WTC11 (cell line): ENCODE measurements at regions not wholly inside any gene's neighbourhood (a gene's known extent, or its start where the extent isn't known, plus 50 kb on each side); places are given as distances from the start of the nearest gene placed in this dataset.

Source experiments
- ATAC-seq: fragments of 200-7000 bp; cut with Tn5 transposase; 2 replicates; pipeline ENCODE4 v1.10.0; 2021; ENCODE audit warnings: mild to moderate bottlenecking, moderate library complexity
- CTCF ChIA-PET: fragments of 300-600 bp; sonication (Branson Sonifier 250); formaldehyde crosslinking; loops from one replicate; lab custom pipeline; 2021; ENCODE audit warnings: antibody characterized with exemption; lab: Charles Lee
- POLR2A ChIA-PET: fragments of 350-600 bp; sonication (Branson Sonifier 250); formaldehyde crosslinking; loops from one replicate; lab custom pipeline; 2021; ENCODE audit warnings: antibody characterized with exemption; lab: Charles Lee
- DNase-seq: peaks from one replicate; pipeline ENCODE4 v3.0.0; 2021; ENCODE audit warnings: low spot score
- H3K27ac Mint-ChIP-seq: 2 replicates; pipeline ENCODE4 v1.8.0; 2021; ENCODE audit warnings: mixed read lengths
- H3K27me3 Mint-ChIP-seq: 2 replicates; pipeline ENCODE4 v1.8.0; 2021; ENCODE audit warnings: low read depth, mild to moderate bottlenecking, moderate library complexity, mixed read lengths
- H3K36me3 Mint-ChIP-seq: 2 replicates; pipeline ENCODE4 v1.8.0; 2021; ENCODE audit warnings: mixed read lengths
- H3K4me1 Mint-ChIP-seq: 2 replicates; pipeline ENCODE4 v1.8.0; 2022; ENCODE audit warnings: mixed read lengths
- H3K4me3 Mint-ChIP-seq: 2 replicates; pipeline ENCODE4 v1.8.0; 2021; ENCODE audit warnings: mild to moderate bottlenecking, moderate library complexity, mixed read lengths
- H3K9me3 Mint-ChIP-seq: 2 replicates; pipeline ENCODE4 v1.8.0; 2021; ENCODE audit warnings: mixed read lengths
- ARID4B ChIP-seq: sonication (generic); formaldehyde crosslinking; IDR thresholded peaks from 2 replicates; pipeline ENCODE4 v1.8.0; 2023; ENCODE audit warnings: missing genetic modification reagents, mild to moderate bottlenecking, borderline replicate concordance
- ATF2 ChIP-seq: sonication (generic); formaldehyde crosslinking; IDR thresholded peaks from 2 replicates; pipeline ENCODE4 v1.8.1; 2022; ENCODE audit warnings: low read depth, missing genetic modification reagents, borderline replicate concordance
- CBFB ChIP-seq: sonication (generic); formaldehyde crosslinking; IDR thresholded peaks from 2 replicates; pipeline ENCODE4 v1.8.1; 2022; ENCODE audit warnings: mild to moderate bottlenecking, low read depth, missing genetic modification reagents
- CDX4 ChIP-seq: fragments of 250-450 bp; sonication (Bioruptor Pico); IDR thresholded peaks from 2 replicates; pipeline ENCODE4 v1.9.0; 2021; ENCODE audit warnings: moderate library complexity, mild to moderate bottlenecking, inconsistent platforms, borderline replicate concordance
- CREM ChIP-seq: sonication (generic); formaldehyde crosslinking; IDR thresholded peaks from 2 replicates; pipeline ENCODE4 v1.8.1; 2022; ENCODE audit warnings: mild to moderate bottlenecking, missing genetic modification reagents, moderate library complexity
- E2F1 ChIP-seq: sonication (generic); formaldehyde crosslinking; IDR thresholded peaks from 2 replicates; pipeline ENCODE4 v1.8.0; 2022; ENCODE audit warnings: mild to moderate bottlenecking, missing genetic modification reagents
- ERG ChIP-seq: fragments of 250-450 bp; sonication (Bioruptor Pico); IDR thresholded peaks from 2 replicates; pipeline ENCODE4 v1.8.0; 2021; ENCODE audit warnings: mild to moderate bottlenecking
- GTF2I ChIP-seq: fragments of 250-450 bp; sonication (Bioruptor Pico); conservative IDR thresholded peaks from 2 replicates; pipeline ENCODE4 v1.4.0; 2021; ENCODE audit warnings: mild to moderate bottlenecking
- KAT7 ChIP-seq: sonication (generic); formaldehyde crosslinking; IDR thresholded peaks from 2 replicates; pipeline ENCODE4 v1.8.1; 2023; ENCODE audit warnings: missing genetic modification reagents, mild to moderate bottlenecking, borderline replicate concordance
- NFATC4 ChIP-seq: fragments of 250-450 bp; sonication (Bioruptor Pico); IDR thresholded peaks from 2 replicates; pipeline ENCODE4 v1.9.0; 2021; ENCODE audit warnings: mild to moderate bottlenecking
- NR1H2 ChIP-seq: sonication (generic); formaldehyde crosslinking; IDR thresholded peaks from 2 replicates; pipeline ENCODE4 v1.9.0; 2021; ENCODE audit warnings: mild to moderate bottlenecking, moderate library complexity, missing genetic modification reagents
- NR3C1 ChIP-seq: sonication (generic); formaldehyde crosslinking; conservative IDR thresholded peaks from 2 replicates; pipeline ENCODE4 v1.8.1; 2023; ENCODE audit warnings: low read depth, mild to moderate bottlenecking, missing genetic modification reagents
- STAT6 ChIP-seq: sonication (generic); formaldehyde crosslinking; conservative IDR thresholded peaks from 2 replicates; pipeline ENCODE4 v1.8.1; 2023; ENCODE audit warnings: mild to moderate bottlenecking, low read depth, missing genetic modification reagents, moderate library complexity
- TP53 ChIP-seq: sonication (generic); formaldehyde crosslinking; IDR thresholded peaks from 2 replicates; pipeline ENCODE4 v1.8.1; 2023; ENCODE audit warnings: mild to moderate bottlenecking, missing genetic modification reagents
- ZBTB43 ChIP-seq: sonication (generic); formaldehyde crosslinking; IDR thresholded peaks from 2 replicates; pipeline ENCODE4 v1.8.1; 2023; ENCODE audit warnings: mild to moderate bottlenecking, missing genetic modification reagents
- ZNF219 ChIP-seq: sonication (generic); formaldehyde crosslinking; IDR thresholded peaks from 2 replicates; pipeline ENCODE4 v1.8.0; 2023; ENCODE audit warnings: missing genetic modification reagents, mild to moderate bottlenecking, borderline replicate concordance
- ZNF232 ChIP-seq: sonication (generic); formaldehyde crosslinking; IDR thresholded peaks from 2 replicates; pipeline ENCODE4 v1.8.0; 2022; ENCODE audit warnings: mild to moderate bottlenecking, missing genetic modification reagents
- ZNF281 ChIP-seq: sonication (generic); formaldehyde crosslinking; IDR thresholded peaks from 2 replicates; pipeline ENCODE4 v1.8.0; 2023; ENCODE audit warnings: mild to moderate bottlenecking, missing genetic modification reagents

- ChIA-PET CTCF (no interaction called here), POLR2A (no interaction called here)
- H3K27ac Mint-ChIP-seq, result no peak overlapping the region
- H3K36me3 Mint-ChIP-seq, result peaks cover 3% of the 10 kb centered on the region
- no peaks in the 10 kb centered on the region for H3K4me1 Mint-ChIP-seq
- no peak for DNase-seq
- no peak for ATAC-seq
- H3K27me3 Mint-ChIP-seq, result no peaks in the 10 kb centered on the region
- H3K9me3 Mint-ChIP-seq, result peaks cover 61% of the 10 kb centered on the region
- no peak overlapping the region for H3K4me3 Mint-ChIP-seq
- TF ChIP-seq TP53 (CRISPR knock-in tag) (no peak), NR1H2 (no peak), CREM (no peak), CBFB (CRISPR knock-in tag) (no peak), STAT6 (no peak), NR3C1 (no peak), ZBTB43 (CRISPR knock-in tag) (no peak), ARID4B (CRISPR knock-in tag) (no peak), NFATC4 (CRISPR knock-in tag) (no peak), ZNF232 (no peak), ZNF281 (CRISPR knock-in tag) (no peak), CDX4 (no peak), KAT7 (CRISPR knock-in tag) (no peak), ZNF219 (no peak), ERG (no peak), ATF2 (CRISPR knock-in tag) (no peak), GTF2I (no peak), E2F1 (CRISPR knock-in tag) (no peak)
Measured at GRCh38 chr3:166661621-166662020, 718.5 kb downstream of the ZBBX start.
